HG02938 (cell line): ENCODE measurements at regions not wholly inside any gene's neighbourhood (a gene's known extent, or its start where the extent isn't known, plus 50 kb on each side); places are given as distances from the start of the nearest gene placed in this dataset.

Experiments
- ATAC-seq: cut with Tn5 transposase; IDR thresholded peaks from one replicate; pipeline ENCODE4 v1.9.1; 2021; ENCODE audit warnings: mild to moderate bottlenecking, moderate library complexity; ENCODE audit not compliant: unreplicated experiment

GRCh38 chr5:2008851-2009629, 126.3 kb upstream of the IRX4 start:
- ATAC-seq = no peak

- no peak for ATAC-seq
Observed at GRCh38 chr5:2007878-2008501, 125.3 kb upstream of the IRX4 start.

DNA sequence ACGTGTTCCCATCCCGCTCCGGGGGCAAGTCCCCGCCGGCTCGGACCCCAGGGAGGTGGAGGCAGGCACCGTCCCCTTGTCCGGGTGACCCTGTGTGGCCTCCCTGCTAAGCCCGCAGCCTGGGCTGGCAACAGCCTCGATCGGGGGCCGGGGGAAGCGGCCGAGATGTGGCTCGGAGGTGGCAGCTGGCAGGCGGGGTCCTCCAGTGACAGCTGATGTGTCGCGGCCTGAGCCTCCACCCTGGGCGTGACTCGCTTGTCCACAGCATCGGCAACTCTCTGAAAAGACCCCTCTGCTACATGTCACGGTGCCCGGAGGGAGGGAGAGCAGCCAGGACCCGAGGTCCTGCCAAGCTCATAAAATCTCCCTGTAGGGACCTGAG, 124.8 kb upstream of the IRX4 start:
- no peak for ATAC-seq

- ATAC-seq = no peak
Observed at GRCh38 chr5:2006971-2007291, 124.2 kb upstream of the IRX4 start.

- ATAC-seq = no peak
Observed at GRCh38 chr5:2006193-2006970, 123.7 kb upstream of the IRX4 start.

DNA sequence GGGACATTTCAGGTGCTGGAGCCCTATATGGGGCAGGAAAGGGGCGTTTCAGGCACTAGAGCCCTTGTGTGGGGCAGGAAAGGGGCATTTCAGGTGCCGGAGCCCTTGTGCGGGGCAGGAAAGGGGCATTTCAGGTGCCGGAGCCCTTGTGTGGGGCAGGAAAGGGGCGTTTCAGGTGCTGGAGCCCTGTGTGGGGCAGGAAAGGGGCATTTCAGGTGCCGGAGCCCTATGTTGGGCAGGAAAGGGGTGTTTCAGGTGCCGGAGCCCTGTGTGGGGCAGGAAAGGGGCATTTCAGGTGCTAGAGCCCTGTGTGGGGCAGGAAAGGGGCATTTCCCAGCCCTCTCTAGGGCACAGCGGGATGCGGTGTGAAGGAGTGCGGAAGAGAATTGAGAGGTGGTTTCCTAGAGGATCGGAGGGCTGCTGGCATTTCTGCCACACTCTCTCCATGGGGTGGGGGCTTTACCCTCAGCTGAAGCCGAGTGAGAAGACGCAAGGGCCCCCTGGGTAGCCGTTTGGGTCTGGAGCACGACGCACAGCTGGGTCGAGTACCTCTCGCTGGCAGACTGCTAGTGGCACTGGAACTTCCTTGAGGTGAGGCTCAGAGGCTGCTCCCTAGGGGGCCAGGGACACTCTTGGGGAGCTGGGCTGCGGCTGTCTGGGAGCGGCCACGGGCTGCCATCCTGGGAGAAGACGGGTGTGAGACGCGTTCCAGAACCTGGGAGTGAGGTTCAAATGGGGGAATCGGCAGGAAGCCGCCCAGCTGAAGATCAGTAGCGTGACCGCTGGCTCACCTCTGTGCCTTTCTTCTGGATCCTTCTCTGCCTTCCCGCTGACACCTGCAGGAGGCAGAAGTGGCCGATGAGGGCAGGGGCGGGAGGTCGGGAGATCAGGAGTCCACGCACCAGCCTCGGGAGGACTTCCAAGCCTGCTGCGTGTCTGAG, 122.6 kb upstream of the IRX4 start:
- ATAC-seq = no peak

DNA sequence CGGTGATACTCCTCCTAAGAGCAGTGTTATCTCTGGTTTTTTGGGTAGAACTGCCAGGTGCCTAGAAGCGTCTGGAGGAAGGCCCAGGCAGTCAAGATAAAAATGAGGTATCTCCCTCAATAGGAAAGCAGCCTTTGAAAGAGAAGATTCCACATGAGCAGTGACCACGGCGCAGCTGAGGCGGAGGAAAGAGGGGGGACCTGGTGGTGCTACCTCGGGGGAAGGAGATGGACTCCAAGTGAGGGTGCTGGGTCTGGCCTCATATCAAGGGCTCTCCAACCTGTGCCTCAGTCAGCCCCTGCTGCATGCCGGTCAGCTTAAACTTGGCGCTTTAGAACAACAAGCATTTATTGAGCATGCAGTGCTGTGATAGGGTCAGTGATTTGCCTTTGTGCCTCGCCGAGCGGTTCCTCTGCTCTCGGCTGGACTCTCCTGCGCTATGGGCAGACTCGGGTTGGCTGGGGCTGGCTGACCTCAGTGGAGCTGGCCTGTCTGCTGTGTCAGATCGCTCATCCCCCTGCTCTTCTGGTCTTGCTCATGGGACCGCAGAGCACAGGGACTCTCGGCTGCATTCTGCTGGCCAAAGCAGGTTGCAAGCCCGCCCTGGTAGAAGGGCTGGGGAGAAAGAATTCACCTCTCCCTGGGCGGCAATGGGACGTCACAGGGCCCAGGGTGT, 121.1 kb upstream of the IRX4 start:
- ATAC-seq = no peak

- no peak for ATAC-seq
Observed at GRCh38 chr5:2003206-2003605, 120.5 kb upstream of the IRX4 start.

- no peak for ATAC-seq
Observed at GRCh38 chr5:2001300-2001699, 118.6 kb upstream of the IRX4 start.

DNA sequence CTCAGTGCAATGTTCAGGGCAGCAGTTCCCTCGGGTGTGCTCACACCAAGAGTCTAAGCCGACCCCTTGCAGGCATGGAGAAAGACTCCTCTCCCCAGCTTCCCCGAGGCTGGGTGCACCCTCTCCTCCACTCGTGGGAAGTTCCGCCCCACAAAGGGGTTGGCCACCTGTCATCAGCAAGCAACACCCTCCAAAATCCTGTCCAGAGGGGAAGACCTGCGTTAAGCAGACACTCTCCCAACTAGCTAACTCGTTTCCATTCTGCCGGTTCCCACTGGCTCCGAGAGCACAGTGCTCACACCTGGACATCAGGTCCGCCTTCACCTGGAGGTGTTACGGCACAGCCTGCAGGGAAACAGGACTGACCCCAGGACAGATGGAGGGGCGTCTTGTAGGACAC, 117.9 kb upstream of the IRX4 start:
- ATAC-seq = no peak

- no peak for ATAC-seq
Observed at GRCh38 chr5:1999794-2000193, 117.1 kb upstream of the IRX4 start.

- ATAC-seq = no peak
Observed at GRCh38 chr5:1998716-1999317, 116.1 kb upstream of the IRX4 start.

DNA sequence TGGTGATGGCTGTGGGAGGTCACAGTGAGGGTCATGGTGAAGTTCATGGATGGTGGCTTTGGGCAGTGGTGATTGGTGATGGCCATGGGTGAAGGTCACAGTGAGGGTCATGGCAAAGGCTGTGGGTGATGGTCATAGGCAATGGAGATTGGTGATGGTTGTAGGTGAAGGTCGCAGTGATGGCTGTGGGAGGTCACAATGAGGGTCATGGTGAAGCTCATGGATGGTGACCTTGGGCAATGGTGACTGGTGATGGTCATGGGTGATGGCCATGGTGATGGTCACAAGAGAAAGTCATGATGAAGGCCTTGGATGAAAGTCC, 115.6 kb upstream of the IRX4 start:
- ATAC-seq = no peak

GRCh38 chr5:1997640-1998347, 115.1 kb upstream of the IRX4 start:
- ATAC-seq = no peak

DNA sequence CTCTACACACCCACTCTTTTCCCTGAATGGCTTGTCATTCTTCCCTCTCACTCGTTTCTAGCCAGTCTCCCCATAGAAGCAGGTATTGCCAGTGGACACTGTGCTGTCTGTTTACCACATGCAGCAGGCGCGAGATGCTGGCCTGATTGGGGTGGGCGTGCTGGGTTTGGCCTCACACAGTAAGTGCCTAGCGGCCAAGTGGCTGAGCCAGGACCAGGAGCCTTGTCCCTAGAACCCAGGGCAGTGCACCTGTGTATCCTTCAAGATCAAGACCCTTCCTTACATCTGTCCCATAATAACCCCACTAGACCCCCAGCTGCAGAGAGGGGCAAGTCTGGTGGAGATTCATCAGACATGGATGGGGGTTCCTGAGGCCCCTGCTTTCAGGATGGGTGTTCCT, 112.8 kb upstream of the IRX4 start:
- no peak for ATAC-seq

GRCh38 chr5:1987471-1987870, 104.7 kb upstream of the IRX4 start:
- no peak for ATAC-seq

GRCh38 chr5:1985781-1986180, 103.1 kb upstream of the IRX4 start:
- ATAC-seq = no peak

DNA sequence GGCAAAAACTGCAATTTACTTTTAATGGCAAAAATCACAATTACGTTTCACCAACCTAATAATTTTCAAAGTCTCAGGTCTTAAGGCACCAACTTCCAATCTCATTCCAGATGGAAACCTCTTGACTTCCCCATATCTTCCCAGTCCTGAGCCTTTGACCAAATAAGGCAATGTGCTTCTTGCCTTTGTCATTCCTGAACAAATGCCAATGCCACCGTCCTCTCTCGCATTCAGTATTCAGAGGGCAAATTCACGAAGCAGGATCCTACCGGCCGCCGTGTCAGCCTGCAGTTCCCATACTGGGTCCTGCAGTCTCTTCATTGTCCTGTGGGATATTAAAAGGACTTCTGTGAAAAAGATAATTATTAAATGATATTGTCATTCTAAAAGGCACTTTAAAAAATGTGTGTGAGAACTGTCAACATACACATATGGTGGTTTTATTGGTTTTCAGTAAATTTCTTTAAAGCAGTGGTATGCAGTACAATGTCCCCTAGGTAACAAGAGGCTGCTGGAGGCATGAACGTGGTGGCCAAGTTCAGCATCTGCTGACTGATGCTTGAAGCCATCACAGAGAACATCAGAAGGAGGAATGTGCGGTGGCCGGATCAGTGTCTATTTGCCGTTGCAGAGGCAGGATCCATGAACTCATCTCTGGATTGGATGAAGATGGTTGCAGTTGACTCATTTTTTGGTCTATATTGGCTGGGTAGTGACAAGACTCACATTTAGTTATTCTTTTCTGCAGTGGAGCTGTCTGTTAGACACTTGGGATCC, 101.4 kb upstream of the IRX4 start:
- ATAC-seq = no peak

DNA sequence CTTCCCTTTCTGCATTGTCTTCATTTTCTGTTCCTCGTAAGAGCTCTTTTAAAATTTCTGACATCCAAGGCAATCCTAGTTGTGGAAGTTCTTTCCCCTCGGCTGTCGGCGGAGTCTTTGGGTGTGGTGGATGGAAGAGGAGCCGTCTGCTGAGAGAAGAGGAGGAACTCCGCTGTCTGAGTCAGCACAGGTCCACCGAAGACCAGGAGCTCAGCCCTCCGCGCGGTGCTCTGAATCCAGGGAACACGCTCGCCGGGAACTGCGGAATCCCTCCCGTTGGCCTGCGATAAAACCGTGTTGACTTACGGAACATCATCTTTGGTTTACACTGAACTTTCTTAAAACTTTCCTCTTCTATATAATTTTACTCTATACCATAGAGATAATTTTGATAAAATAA, 100.7 kb upstream of the IRX4 start:
- no peak for ATAC-seq
